Bronchial epithelial cell (primary cell): ENCODE measurements at regions not wholly inside any gene's neighbourhood (a gene's known extent, or its start where the extent isn't known, plus 50 kb on each side); places are given as distances from the start of the nearest gene placed in this dataset.
"Not testable (repeated sequence)": the region's sequence is repeated elsewhere in the genome, so short reads cannot be mapped to it uniquely, and the experiment has no call there.

Experiments
- DNase-seq: peaks from one replicate; pipeline ENCODE4 v3.0.0-alpha.2; 2010; ENCODE audit warnings: low read depth
- FAIRE-seq: peaks from 2 replicates; lab custom pipeline; 2011; peaks lifted over from hg19 to GRCh38; lab: Jason Lieb, UNC
- H3K27me3 ChIP-seq: 2 replicates; pipeline ENCODE4 v1.5.1; 2011; ENCODE audit warnings: low read length; ENCODE audit not compliant: control insufficient read depth, insufficient read depth
- H3K36me3 ChIP-seq: 2 replicates; pipeline ENCODE4 v1.5.1; 2011; ENCODE audit warnings: low read length; ENCODE audit not compliant: control insufficient read depth, insufficient read depth
- H3K4me3 ChIP-seq: 2 replicates; pipeline ENCODE4 v1.5.1; 2011; ENCODE audit warnings: mild to moderate bottlenecking, low read depth, low read length, control low read depth
- TF ChIP-seq, protein P1 (sequence below): IDR thresholded peaks from 2 replicates; pipeline ENCODE4 v1.5.1; 2011; ENCODE audit warnings: mild to moderate bottlenecking, moderate library complexity, low read length, control low read depth, inconsistent platforms; ENCODE audit not compliant: insufficient read depth, severe bottlenecking

GRCh38 chr17:22161376-22161775, 469.1 kb downstream of the KCNJ18 start:
- FAIRE-seq = no peak
- TF ChIP-seq, protein P1, sequence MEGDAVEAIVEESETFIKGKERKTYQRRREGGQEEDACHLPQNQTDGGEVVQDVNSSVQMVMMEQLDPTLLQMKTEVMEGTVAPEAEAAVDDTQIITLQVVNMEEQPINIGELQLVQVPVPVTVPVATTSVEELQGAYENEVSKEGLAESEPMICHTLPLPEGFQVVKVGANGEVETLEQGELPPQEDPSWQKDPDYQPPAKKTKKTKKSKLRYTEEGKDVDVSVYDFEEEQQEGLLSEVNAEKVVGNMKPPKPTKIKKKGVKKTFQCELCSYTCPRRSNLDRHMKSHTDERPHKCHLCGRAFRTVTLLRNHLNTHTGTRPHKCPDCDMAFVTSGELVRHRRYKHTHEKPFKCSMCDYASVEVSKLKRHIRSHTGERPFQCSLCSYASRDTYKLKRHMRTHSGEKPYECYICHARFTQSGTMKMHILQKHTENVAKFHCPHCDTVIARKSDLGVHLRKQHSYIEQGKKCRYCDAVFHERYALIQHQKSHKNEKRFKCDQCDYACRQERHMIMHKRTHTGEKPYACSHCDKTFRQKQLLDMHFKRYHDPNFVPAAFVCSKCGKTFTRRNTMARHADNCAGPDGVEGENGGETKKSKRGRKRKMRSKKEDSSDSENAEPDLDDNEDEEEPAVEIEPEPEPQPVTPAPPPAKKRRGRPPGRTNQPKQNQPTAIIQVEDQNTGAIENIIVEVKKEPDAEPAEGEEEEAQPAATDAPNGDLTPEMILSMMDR = no peak
- H3K36me3 ChIP-seq = no peaks in the 10 kb centered on the region
- no peak overlapping the region for H3K4me3 ChIP-seq
- H3K27me3 ChIP-seq = no peaks in the 10 kb centered on the region
- no peak for DNase-seq

GRCh38 chr17:22171631-22172030, 479.3 kb downstream of the KCNJ18 start:
- H3K36me3 ChIP-seq = no peaks in the 10 kb centered on the region
- FAIRE-seq = no peak
- no peak overlapping the region for H3K4me3 ChIP-seq
- no peaks in the 10 kb centered on the region for H3K27me3 ChIP-seq
- TF ChIP-seq, protein P1 = no peak
- no peak for DNase-seq

- Histone ChIP-seq H3K36me3 (no peaks in the 10 kb centered on the region), H3K27me3 (no peaks in the 10 kb centered on the region), H3K4me3 (no peak overlapping the region)
- TF ChIP-seq, protein P1 = no peak
- DNase-seq = no peak
- FAIRE-seq = no peak
Observed at GRCh38 chr17:22193113-22193512, 500.8 kb downstream of the KCNJ18 start.

GRCh38 chr17:22200187-22200586, 507.9 kb downstream of the KCNJ18 start:
- H3K4me3 ChIP-seq, FAIRE-seq, H3K27me3 ChIP-seq, H3K36me3 ChIP-seq, DNase-seq: not testable (repeated sequence)

DNA sequence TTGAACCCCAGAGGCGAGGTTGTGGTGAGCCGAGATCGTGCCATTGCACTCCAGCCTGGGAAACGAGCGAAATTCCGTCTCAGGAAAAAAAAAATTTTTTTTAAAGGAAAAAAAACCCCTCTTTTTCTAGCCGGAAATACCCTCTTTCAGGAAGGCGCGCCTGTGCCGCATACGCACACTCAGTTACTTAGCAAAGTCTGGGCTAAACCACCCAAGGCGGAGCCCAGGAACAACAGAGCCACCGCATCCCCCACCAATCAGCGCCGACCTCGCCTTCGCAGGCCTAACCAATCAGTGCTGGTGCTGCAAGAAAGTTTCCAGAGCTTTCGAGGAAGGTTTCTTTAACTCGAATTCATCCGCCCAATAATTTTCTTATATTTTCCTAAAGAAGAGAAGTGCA, 510.4 kb downstream of the KCNJ18 start:
- DNase-seq (no peak), FAIRE-seq (no peak)
- Histone ChIP-seq H3K4me3 (no peak overlapping the region), H3K36me3 (no peaks in the 10 kb centered on the region), H3K27me3 (no peaks in the 10 kb centered on the region)
- TF ChIP-seq, protein P1 = no peak

DNA sequence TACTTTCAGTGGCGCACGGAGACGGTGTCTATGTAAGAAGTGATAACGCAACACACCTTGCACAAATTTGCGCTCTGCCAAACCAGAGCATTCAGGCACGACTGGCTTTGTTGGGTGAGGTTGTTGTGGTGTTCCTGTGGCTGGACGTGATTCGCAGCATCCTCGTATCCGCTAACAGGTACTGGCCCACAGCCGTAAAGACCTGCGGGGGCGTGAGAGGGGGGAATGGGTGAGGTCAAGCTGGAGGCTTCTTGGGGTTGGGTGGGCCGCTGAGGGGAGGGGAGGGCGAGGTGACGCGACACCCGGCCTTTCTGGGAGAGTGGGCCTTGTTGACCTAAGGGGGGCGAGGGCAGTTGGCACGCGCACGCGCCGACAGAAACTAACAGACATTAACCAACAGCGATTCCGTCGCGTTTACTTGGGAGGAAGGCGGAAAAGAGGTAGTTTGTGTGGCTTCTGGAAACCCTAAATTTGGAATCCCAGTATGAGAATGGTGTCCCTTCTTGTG, 510.9 kb downstream of the KCNJ18 start:
- DNase-seq (no peak), FAIRE-seq (no peak)
- Histone ChIP-seq H3K27me3 (no peaks in the 10 kb centered on the region), H3K4me3 (no peak overlapping the region), H3K36me3 (no peaks in the 10 kb centered on the region)
- TF ChIP-seq, protein P1 = no peak

GRCh38 chr17:22204076-22204475, 511.8 kb downstream of the KCNJ18 start:
- H3K4me3 ChIP-seq, H3K36me3 ChIP-seq, H3K27me3 ChIP-seq, DNase-seq, FAIRE-seq: not testable (repeated sequence)

- DNase-seq, FAIRE-seq, H3K4me3 ChIP-seq, H3K27me3 ChIP-seq, H3K36me3 ChIP-seq: not testable (repeated sequence)
Observed at GRCh38 chr17:22210212-22210611, 517.9 kb downstream of the KCNJ18 start.

- not testable (repeated sequence) for H3K27me3 ChIP-seq, FAIRE-seq, H3K4me3 ChIP-seq, DNase-seq, H3K36me3 ChIP-seq
Observed at GRCh38 chr17:22213169-22213568, 520.8 kb downstream of the KCNJ18 start.
